GM21526 (cell line): ENCODE measurements at regions not wholly inside any gene's neighbourhood (a gene's known extent, or its start where the extent isn't known, plus 50 kb on each side); places are given as distances from the start of the nearest gene placed in this dataset.
"Not testable (repeated sequence)": the region's sequence is repeated elsewhere in the genome, so short reads cannot be mapped to it uniquely, and the experiment has no call there.

Experiments used
- ATAC-seq: cut with Tn5 transposase; IDR thresholded peaks from one replicate; pipeline ENCODE4 v1.9.1; 2021; ENCODE audit warnings: moderate library complexity; ENCODE audit not compliant: unreplicated experiment, low FRiP score

DNA sequence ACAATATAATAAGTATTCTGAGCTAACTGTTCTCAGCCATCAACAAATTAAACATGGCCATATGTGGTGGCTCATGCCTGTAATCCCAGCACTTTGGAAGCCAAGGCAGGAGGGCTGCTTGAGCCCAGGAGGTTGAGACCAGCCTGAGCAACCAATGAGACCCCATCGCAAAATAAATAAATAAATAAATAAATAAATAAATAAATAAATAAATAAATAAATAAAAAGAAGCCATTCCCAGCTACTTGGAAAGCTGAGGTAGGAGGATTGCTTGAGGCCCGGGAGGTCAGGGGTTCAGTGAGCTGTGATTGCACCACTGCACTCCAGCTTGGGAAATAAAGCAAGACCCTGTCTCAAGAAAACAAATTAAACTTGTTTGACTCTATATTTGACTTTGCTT is 1256.4 kb downstream of the EFNA5 start:
- no peak for ATAC-seq

DNA sequence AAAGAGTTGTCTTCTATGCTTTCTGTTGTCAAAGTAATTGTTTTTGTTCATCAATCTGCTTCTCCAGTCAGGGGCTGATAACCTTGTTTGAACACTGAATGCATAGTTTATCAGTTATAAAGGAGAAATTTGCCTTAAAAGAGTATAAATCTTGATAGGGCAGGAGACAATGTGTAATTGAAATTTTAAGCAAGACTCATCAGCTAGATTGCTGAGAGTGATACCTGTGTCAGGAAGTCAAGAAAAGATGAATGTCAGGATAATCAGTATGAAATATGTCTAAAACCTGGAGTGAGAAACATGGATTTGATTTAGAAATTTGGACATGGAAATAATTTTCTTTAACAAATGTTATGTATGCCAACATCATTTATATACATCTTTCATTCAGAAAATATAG is 1258.1 kb downstream of the EFNA5 start:
- no peak for ATAC-seq

DNA sequence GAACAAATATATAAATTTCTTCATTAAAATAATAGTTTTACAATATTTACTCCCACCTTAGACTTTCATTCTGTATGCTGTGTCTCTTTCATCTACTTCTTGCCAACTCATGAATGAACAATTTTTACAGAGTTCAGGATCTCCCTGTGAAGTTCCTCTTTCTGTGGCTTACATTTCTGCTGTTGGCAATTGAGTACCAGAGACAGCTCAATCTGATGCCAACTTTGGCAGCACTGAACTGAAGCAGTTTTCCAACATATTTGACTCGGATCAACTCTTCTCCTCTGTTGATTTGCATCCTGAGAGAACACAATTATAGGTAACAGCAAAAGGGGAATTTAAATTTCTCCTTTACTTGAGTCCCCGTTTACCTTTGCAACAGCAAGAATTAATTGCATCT is 1262.2 kb downstream of the EFNA5 start:
- no peak for ATAC-seq

DNA sequence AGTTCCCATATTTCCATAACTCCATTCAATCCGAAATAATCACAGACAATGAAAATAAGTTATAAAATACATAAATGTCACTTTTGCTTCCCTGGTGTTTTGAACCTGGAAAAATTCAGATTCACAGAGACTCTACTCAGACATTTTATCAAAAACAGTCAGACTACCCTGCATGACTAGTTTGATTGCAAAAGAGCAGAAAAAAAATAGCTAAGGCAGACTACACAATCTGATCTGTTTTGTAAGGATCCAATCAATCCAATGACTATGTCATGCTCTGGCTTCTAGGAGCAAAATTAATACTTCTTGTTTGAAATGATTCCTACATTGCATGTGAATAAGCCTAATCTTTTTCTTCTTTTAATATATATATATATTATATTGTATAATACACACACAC is 1262.6 kb downstream of the EFNA5 start:
- no peak for ATAC-seq

DNA sequence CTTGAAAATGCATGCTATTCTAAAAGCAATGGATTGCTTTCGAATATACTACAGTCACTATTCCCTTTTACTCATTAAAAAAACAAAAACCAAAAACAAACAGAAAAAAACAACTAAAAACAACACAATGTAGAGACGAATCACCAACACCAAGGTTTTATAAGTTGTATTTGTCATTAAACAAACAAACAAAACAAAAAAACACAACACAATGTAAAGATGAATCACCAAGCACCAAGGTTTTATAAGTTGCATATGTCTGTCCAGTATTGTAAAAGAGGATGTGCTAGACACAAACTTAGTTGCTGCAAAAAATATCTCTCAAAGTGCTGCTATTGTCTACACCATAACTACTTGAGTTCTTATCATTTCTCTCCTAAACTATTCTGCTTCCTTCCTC is 1269.2 kb downstream of the EFNA5 start:
- ATAC-seq, result no peak

DNA sequence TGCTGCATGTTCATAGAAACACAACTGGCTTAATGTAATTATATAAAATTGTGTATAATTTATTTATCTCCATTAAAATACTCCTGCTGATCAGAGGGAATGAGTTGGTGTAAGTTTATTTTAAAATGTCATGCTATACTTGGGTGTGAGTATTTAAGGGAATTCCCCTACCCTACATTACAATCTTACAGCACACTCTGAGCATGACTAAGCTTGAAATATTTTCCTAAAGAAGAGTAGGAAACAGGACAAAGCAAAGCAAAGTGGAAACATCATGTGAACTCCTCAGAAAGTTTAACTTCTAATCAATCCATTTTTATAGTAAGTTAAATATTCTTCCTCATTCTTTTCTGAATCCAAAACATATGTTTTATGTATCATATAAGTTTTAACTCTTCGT is 1271.3 kb downstream of the EFNA5 start:
- ATAC-seq, result no peak

DNA sequence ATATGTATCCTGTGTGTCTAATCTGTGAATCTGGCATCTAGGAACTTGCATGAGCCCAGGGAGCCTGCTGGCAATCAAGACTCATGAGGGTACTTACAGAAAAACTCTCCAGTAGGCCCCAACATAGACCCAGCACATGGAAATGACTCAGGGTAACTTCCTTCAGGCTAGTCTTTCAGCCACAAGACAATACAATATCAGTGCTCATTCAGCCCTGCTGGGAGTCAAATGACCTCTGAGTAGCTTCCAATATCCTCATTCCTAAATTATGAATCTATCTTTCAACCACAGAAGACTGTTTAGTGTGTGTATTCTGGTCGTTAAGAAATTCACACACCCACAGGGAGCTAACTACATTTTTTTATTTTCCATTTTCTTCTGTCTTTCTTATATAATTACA is 1273.0 kb downstream of the EFNA5 start:
- no peak for ATAC-seq

DNA sequence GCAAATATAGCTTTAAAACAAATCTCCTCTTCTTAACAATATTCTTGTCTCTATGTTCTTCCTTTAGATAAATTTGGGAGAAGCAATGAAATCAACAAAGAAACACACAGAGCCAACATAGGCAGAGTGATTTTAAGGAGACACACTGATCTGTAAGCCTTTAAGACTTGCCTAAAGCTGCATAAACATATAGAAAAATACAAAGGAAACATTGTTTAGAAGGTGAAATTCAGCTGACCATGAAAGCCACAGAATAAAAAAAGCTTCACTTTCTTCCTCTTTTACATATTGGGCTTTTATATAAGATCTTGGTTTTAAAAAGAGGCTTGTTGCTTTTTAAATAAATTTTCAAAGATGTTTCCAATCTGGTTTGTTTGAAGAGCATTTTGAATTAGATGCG is 1277.5 kb downstream of the EFNA5 start:
- ATAC-seq, result no peak

DNA sequence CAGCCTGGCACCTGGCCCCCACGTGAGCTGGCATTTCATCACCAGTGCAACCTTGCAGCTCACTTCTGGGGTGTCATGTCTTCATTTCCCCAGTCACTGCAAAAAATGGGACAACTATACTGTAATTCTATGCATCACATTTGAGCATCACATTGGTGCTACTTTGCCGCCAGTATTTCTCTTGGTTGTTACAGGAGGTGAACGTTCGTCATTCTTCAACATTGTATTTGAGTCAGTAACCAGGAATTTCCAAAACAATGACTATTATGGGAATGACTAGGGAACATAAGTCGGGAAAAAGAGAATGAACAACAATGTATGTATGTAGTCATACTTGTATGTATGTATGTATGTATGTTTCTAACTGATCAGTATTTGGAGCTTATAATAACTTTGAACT is 1278.0 kb downstream of the EFNA5 start:
- no peak for ATAC-seq

DNA sequence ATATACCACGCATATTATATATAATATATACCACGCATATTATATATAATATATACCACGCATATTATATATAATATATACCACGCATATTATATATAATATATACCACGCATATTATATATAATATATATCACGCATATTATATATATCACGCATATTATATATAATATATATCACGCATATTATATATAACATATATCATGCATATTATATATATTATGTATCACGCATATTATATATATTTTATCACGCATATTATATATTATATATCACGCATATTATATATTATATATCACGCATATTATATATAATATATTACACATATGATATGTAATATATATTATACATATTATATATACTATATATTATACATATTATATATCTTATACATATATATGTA is 1283.0 kb downstream of the EFNA5 start:
- not testable (repeated sequence) for ATAC-seq

DNA sequence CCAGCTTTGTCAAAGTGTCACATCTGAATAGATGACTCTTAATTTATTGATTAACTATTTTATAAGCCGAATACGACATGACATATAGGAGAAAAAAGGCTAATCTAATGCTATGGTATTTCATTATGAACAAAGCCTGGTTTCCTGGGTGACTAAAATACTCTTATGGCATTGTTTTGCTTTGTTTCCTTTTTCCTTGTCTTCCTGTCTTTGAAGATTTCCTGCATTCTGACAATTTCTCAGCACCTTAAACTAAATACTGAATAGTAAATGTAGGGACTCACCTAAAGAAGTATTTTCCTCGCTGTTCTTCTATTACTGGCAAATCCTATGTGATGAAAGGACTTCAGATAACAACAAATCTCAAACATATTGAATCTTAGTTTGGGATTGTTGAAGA is 1284.5 kb downstream of the EFNA5 start:
- no peak for ATAC-seq

DNA sequence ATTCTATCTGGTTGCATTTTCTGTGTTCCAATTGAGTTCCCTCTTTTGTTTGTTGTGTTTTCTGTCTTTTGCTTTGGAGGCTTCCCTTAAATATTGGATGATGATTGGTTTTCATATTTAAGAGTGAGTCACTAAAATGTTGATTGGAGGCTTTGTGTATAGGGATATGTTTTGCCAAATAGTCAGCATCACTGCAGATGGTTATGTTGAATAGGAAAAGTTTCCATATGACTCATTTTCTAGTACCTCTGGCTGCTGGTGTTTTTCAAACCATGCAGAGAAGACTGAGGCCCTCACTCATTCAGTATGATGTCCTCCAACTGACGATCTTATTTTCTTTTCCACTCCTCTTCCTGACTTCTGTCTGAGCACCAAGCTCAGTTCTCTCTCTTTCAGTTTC is 1290.0 kb downstream of the EFNA5 start:
- ATAC-seq, result no peak

DNA sequence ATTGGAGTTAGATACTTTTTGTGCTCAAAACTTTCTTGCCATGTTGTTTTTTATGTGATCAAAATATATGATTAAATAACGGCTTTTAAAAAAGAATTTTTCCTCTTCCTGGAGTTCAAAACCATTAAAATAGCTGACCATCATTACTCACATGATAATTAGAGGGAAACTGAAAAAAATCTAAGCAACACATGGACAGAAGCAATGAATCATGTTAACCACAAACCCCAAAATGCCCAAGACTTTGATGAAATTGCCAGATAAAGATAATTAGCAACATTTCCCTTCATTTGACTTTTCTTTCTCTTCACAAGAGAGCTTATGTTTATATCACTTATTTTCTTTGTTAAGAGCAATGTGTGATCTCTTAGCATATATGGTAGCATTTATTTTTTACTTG is 1294.2 kb downstream of the EFNA5 start:
- no peak for ATAC-seq

DNA sequence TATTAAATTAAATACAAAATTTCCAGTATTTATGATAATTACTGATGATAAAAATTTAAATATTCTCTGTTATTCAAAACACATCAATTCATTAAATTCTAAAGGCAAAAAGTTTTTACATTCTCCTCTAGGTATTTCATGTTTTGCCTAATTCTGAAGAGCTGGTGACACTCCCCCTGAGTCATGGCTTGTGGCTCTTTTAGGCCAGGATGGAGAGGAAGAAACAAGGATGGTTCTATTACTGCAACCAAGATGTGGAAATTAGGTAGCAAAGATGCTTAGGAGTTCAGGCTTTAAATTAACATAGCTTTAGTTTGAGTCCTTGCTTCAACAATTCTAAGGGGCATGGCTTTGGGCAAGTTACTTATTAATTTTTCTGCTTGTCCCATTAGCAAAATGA is 1295.8 kb downstream of the EFNA5 start:
- no peak for ATAC-seq

DNA sequence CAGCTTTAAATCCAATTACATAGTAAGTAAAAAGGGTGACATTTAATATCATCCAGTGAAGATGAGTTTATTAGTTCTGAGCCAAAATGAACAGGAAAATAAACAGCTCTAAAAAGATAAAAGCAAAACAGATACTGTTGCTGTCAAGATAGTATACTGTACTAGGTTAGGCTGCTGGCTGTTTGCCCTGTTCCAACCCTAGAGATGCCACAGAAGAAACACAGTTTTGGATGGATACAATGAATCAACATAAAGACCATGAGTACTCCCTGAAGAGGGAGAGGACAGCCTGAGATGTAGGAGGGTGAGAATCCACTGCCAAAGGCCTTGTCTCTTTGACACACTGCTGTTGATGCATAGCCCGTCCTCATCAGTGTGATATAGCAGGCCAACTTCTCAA is 1302.7 kb downstream of the EFNA5 start:
- ATAC-seq, result no peak

DNA sequence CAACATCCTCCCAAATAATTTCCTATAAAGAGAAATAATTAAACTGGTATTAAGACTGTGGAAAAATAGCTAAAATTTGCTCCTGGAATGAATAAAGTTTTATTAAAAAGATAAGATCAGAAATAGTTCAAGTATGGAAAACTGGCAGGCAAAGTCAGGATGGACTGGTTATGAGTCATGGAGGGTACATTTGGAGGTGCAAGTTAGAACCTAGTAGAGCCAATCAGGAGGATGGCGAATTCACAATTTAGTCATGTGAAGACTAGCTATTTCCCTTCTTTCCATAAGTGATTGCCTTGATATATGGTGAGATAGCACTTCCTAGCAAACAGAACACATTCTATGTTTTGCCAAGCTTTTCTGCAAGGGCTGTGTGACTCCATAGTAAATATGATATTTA is 1303.5 kb downstream of the EFNA5 start:
- no peak for ATAC-seq

DNA sequence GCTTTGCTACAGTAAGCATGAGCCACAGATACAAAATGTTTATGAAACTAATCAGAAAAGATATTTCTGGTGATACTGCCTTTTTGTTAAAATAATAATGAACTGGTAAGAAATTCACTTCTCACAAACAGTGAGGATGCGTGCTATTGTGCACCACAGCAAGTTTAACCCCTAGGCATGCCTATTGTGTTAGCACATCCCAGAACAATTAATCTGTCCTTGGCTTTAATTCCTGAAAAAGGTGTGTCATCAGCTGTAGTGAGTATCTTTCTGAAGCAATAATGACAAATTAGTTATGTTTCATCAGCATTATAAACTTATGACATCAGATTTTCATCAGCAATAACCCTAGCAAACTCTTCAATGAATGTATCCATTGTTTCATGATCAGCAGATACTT is 1307.2 kb downstream of the EFNA5 start:
- no peak for ATAC-seq

DNA sequence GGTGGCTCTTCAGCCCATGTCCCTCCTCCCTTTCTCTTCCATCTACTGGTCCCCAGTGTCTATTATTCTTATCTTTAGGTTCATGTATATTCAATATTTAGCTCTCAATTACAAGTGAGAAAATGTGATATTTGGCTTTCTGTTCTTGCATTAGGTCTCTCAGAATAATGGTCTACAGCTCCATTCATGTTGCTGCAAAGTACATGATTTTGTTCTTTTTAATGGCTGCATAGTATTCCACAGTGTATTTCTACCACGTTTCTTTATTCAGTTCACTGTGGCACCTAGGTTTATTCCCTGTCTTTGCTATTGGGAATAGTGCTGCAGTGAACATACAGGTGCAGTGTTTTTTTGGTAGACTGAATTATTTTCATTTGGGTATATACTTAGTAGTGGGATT is 1308.8 kb downstream of the EFNA5 start:
- no peak for ATAC-seq

DNA sequence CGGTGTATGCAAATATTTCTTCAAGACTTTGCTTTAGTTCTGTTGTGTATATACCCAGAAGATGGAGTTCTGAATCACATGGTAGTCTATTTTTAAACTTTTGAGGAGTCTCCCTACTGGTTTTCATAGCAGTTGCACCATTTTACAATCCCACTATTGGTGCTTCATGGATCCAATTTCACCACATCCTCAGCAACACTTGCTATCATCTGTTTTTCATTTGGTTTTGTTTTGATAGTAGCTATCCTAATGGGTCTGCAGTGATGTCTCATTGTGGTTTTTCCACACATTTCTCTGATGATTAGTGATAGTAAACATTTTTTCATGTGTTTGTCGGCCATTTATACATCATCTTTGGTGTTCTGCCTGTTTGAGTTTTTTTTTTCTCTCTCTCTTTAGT is 1339.3 kb downstream of the EFNA5 start:
- no peak for ATAC-seq

DNA sequence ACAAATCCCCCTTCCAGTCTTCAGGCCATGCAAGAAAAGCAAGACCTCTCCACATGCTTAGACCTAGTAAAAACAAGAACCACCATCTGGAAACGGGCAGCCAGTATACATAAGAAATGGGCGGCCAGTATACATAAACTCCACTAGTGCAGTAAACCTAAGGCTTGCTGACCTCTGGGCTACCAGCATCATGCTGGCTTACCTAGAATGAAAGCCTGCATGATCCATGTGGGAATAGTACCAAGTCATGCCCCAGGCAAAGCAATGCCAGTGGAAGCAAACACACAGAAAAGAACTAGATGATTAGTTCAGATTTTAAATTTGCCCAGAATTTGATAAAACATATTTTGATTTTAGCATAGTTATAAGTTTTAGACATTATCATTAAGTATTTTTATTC is 1346.4 kb downstream of the EFNA5 start:
- no peak for ATAC-seq

DNA sequence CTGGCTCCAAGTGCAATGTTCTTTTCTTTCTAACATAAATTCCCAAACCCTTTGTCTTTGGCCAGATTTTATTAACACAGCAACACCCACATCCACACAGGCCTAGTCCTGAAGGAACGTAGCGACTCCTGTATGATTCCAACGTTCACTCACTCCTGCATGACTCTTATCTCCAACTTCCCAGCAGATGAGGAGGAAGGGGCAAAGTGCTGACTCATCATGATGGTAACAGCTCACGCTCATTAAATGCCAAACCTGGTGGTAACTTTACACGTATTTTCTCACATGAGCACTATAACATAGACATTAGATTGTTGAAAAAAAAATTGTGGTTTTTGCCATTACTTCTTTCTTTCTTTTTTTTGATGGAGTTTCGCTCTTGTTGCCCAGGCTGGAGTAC is 1349.5 kb downstream of the EFNA5 start:
- no peak for ATAC-seq

DNA sequence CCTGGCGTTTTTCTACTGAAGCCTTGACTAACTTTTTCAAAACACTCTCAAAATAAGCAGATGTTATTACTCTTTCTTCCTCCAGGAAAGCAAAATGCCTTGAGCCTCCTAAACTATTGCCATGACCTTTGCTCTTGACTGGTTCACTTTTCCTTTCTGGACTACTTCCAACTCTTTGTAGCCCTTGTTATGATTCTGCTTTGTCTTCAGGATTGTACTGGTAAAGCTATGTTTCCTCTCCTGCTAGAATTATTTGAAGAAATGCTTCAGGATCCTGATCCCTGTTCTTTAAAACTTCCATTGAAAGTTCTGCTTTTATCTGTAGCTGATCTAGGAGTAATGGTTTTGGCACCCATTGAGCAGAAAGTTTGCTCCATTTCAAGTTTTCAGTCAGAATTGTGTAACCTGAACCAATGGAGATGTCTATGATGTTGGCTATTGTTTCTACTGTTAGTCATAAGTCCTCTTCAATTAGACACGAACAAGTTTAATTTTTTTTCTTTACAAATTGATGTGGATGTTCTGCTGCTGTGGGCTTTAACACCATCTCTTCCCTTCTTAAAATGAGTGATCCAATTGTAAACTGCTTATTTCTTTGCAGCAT is 1356.4 kb downstream of the EFNA5 start:
- ATAC-seq, result no peak

DNA sequence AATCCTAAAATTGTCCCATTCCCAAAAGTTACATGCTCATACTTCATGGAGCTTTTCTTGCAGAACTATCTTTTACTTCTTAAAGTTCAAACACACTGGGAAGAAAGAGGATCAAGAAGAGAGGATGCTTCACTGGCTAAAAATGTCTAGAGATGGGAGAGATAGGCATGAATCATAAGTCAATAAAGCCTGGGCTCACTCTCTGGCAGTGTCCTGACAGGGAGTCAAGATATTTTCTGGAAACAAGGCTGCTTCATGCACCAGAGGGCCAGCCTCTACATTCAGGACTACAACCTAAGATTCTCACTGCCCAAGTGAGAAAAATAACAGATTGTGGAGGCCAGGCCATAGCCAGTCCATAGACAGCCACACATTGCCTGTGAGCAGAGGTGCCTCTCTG is 1358.4 kb downstream of the EFNA5 start:
- no peak for ATAC-seq
